ENCODE measurements at regions not wholly inside any gene's neighbourhood (a gene's known extent, or its start where the extent isn't known, plus 50 kb on each side); places are given as distances from the start of the nearest gene placed in this dataset.
"Not testable (repeated sequence)": the region's sequence is repeated elsewhere in the genome, so short reads cannot be mapped to it uniquely, and the experiment has no call there.

DNA sequence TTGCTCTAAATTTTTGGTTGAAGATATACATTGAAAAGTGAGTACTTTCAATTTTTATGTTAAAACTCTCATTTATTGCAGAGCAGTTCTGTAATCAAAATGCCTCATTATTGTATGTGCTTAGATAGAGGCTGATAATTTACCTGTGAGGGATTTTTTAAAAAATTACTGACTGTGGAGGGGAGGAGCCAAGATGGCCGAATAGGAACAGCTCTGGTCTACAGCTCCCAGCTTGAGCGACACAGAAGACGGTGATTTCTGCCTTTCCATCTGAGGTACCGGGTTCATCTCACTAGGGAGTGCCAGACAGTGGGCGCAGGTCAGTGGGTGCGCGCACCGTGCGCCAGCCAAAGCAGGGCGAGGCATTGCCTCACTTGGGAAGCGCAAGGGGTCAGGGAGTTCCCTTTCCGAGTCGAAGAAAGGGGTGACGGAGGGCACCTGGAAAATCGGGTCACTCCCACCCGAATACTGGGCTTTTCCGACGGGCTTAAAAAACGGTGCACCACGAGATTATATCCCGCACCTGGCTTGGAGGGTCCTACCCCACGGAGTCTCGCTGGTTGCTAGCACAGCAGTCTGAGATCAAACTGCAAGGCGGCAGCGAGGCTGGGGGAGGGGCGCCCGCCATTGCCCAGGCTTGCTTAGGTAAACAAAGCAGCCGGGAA, 89.4 kb downstream of the DDX11 start:
- not testable (repeated sequence) for H3K9me3 Mint-ChIP-seq; H3K27ac Mint-ChIP-seq; H3K36me3 Mint-ChIP-seq; DNase-seq (ENCODE audit: low spot score in 2 of 2); ATAC-seq

- not testable (repeated sequence) for H3K9me3 Mint-ChIP-seq; ATAC-seq; H3K36me3 Mint-ChIP-seq; DNase-seq (ENCODE audit: low spot score in 2 of 2)
- H3K27ac Mint-ChIP-seq = peak overlapping the region in 1 of 2 donors; percentile 21
Observed at GRCh38 chr12:31174293-31174692, 100.6 kb downstream of the DDX11 start.

- not testable (repeated sequence) for H3K9me3 Mint-ChIP-seq; DNase-seq (ENCODE audit: low spot score in 2 of 2); H3K36me3 Mint-ChIP-seq; ATAC-seq; H3K27ac Mint-ChIP-seq
Observed at GRCh38 chr12:31177514-31177913, 103.9 kb downstream of the DDX11 start.

DNA sequence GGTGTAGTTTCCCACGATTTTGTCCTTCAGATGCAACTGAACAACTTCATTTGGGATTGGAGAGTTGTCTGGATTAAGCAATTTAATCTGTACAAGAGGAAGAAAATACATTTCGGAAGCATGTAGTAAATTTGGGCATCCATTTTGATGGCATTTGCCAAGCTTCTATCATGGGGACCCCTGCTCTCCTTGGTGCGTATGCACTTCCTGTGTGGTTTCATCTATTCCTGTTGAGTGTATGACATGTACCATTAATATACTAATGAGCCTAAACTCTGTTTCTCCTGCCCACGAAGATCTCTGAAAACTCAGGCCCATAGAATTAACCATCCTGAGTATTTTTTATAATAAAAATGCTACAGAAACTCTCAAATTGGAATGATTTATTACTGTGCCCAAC, 105.2 kb downstream of the DDX11 start:
- not testable (repeated sequence) for H3K27ac Mint-ChIP-seq

DNA sequence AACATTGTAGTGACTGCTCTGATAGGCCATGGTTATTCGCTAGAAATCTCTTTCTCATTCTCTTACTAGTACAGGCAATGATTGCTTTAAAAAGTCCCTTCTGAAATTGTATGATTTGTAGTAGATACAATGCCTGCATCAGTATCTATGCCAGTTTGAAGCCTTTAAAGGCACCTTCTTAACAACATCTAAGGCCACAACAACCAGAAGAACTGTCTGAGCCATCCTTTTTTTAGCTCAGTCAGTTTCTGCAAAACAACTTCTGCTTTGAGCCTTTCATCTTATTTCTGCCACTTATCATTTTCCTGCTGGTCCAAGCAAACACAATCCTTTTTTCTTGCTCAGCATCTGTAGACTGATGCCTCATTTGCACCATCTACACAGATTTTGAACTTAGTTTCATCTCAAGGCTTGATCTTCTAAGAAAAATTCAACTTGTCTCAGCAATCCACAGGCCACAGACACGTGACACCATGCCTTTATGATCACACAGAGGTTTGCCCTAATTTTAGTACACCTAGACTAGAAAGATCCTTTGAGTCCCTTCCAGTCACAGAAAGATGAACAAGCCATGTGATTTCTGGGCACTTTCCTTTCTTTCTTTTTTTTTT, 106.1 kb downstream of the DDX11 start:
- ATAC-seq; H3K36me3 Mint-ChIP-seq; H3K9me3 Mint-ChIP-seq; H3K27ac Mint-ChIP-seq; DNase-seq (ENCODE audit: low spot score in 2 of 2): not testable (repeated sequence)

More for the DNA sequence above, 105.2 kb downstream of the DDX11 start:
- not testable (repeated sequence) for H3K36me3 Mint-ChIP-seq; DNase-seq (ENCODE audit: low spot score in 2 of 2); H3K9me3 Mint-ChIP-seq; ATAC-seq

DNA sequence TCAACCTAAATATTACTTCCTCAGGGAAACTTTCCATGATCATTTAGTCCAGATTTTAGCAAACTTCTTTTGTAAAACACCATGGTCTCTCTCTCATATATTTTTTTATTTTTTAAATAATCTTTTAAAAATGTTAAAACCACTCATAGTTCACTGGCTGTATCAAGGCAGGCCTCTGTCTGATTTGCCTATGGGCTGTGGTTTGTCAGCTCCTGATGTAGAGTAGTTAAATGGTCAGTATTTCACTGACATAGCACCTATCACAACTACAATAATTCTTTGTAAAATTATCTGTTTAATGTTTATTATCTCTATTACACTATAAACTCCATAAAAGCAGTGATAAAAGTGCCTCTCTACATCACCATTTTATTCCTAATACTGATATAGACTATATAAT, 108.9 kb downstream of the DDX11 start:
- not testable (repeated sequence) for DNase-seq (ENCODE audit: low spot score in 2 of 2); H3K27ac Mint-ChIP-seq; H3K36me3 Mint-ChIP-seq; H3K9me3 Mint-ChIP-seq; ATAC-seq

- not testable (repeated sequence) for DNase-seq (ENCODE audit: low spot score in 2 of 2); H3K27ac Mint-ChIP-seq; ATAC-seq; H3K36me3 Mint-ChIP-seq; H3K9me3 Mint-ChIP-seq
Observed at GRCh38 chr12:31183107-31183506, 109.4 kb downstream of the DDX11 start.

- not testable (repeated sequence) for ATAC-seq; H3K27ac Mint-ChIP-seq; H3K36me3 Mint-ChIP-seq; H3K9me3 Mint-ChIP-seq; DNase-seq (ENCODE audit: low spot score in 2 of 2)
Observed at GRCh38 chr12:31183899-31184298, 110.2 kb downstream of the DDX11 start.

DNA sequence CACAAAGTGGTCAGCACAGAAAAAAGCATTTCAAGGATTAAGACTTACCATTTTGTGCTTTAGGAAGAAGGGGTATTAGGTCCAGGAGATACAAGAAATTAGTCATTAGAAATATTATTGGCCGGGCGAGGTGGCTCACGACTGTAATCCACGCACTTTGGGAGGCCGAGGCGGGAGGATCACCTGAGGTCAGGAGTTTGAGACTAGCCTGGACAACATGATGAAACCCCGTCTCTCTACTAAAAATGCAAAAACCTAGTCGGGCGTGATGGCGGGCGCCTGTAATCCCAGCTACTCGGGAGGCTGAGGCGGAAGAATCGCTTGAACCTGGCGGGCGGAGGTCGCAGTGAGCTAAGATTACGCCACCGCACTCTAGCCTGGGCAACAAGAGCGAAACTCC, 111.0 kb downstream of the DDX11 start:
- not testable (repeated sequence) for H3K36me3 Mint-ChIP-seq; H3K27ac Mint-ChIP-seq; H3K9me3 Mint-ChIP-seq; DNase-seq (ENCODE audit: low spot score in 2 of 2); ATAC-seq

DNA sequence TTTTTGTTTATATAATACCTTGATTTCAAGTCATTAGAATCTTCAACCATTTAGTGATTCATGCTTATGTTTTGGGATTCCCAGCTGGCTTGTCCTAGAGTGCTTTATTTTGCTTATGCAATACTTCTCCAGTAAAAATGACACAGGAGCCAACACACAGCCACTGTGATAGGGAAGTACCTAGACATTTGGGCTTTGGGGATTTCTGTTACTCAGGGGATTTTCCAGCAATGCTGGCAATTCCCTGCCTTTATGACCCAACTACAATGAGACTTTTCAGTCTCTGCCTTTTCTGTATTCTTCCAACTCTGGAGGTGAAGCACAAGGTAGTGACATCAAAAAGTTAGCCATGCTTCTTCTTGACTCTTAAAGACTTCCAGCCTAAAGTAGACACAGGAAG, 119.0 kb downstream of the DDX11 start:
- not testable (repeated sequence) for DNase-seq (ENCODE audit: low spot score in 2 of 2); H3K9me3 Mint-ChIP-seq; H3K36me3 Mint-ChIP-seq; ATAC-seq; H3K27ac Mint-ChIP-seq

GRCh38 chr12:31195620-31196019, 122.0 kb downstream of the DDX11 start:
- ATAC-seq; H3K27ac Mint-ChIP-seq; DNase-seq (ENCODE audit: low spot score in 2 of 2); H3K36me3 Mint-ChIP-seq; H3K9me3 Mint-ChIP-seq: not testable (repeated sequence)

DNA sequence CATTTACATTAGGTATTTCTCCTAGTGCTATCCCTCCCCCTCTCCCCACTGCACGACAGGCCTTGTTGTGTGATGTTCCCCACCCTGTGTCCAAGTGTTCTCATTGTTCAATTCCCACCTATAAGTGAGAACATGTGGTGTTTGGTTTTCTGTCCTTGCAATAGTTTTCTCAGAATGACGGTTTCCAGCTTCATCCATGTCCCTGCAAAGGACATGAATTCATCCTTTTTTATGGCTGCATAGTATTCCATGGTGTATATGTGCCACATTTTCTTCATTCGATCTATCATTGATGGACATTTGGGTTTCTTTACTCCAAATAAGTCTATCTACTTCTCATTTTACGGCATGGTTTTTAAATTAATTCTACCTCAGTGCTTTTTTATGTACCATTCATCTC, 125.8 kb downstream of the DDX11 start:
- not testable (repeated sequence) for H3K36me3 Mint-ChIP-seq; H3K27ac Mint-ChIP-seq; H3K9me3 Mint-ChIP-seq; ATAC-seq; DNase-seq (ENCODE audit: low spot score in 2 of 2)

GRCh38 chr12:31201382-31201781, 124.6 kb downstream of the SINHCAF start:
- Mint-ChIP-seq H3K27ac (no peak overlapping the region), H3K36me3 (no peaks in the 10 kb centered on the region), H3K9me3 (no peaks in the 10 kb centered on the region)
- DNase-seq (ENCODE audit: low spot score in 2 of 2) = no peak
- no peak for ATAC-seq

DNA sequence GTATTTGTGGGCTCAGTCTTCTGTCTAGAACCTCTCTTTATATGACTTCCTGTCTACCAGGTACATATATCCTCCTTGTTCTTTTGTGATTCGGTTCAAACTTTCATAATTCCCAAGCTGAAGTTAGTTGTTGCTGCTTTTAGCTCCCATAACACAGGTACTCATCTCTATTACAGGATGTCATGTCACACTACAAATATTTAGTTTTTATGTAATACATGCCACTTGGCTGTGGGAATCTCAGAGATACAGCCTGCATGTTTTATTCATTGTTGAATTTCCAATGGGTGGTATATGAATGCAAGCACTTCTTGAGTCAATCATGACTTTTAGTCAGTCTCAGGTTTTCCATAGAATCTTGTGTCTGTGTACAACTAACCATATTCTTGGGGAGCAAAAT, 122.7 kb downstream of the SINHCAF start:
- H3K36me3 Mint-ChIP-seq = no peaks in the 10 kb centered on the region
- ATAC-seq (no peak), DNase-seq (ENCODE audit: low spot score in 2 of 2) (no peak)
- no peak overlapping the region for H3K27ac Mint-ChIP-seq
- H3K9me3 Mint-ChIP-seq = no peaks in the 10 kb centered on the region

DNA sequence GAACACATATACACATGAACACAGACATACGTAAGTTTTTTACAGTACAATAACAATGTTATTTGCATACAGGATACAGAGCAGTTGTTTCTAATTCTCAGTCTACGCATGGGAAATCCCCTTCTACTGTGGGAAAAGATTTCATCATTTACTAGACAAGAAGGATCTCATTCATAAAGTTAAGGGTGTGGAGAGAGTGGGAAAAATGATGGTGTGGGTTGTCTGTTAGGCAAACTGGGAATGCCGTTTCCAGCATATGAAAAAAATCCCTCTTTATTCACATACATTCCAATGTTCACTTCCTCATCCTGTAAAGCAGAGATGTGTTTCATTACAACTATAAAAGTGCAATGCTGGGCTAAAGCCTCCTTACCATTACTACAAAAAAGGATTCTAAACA, 120.9 kb downstream of the SINHCAF start:
- no peak overlapping the region for H3K27ac Mint-ChIP-seq
- H3K36me3 Mint-ChIP-seq = no peaks in the 10 kb centered on the region
- ATAC-seq = peak; percentile 69 to 79
- DNase-seq (ENCODE audit: low spot score in 2 of 2) = no peak
- no peaks in the 10 kb centered on the region for H3K9me3 Mint-ChIP-seq

- ATAC-seq (no peak), DNase-seq (ENCODE audit: low spot score in 2 of 2) (no peak)
- Mint-ChIP-seq H3K27ac (no peak overlapping the region), H3K9me3 (no peaks in the 10 kb centered on the region), H3K36me3 (no peaks in the 10 kb centered on the region)
Observed at GRCh38 chr12:31206038-31206670, 119.8 kb downstream of the SINHCAF start.

DNA sequence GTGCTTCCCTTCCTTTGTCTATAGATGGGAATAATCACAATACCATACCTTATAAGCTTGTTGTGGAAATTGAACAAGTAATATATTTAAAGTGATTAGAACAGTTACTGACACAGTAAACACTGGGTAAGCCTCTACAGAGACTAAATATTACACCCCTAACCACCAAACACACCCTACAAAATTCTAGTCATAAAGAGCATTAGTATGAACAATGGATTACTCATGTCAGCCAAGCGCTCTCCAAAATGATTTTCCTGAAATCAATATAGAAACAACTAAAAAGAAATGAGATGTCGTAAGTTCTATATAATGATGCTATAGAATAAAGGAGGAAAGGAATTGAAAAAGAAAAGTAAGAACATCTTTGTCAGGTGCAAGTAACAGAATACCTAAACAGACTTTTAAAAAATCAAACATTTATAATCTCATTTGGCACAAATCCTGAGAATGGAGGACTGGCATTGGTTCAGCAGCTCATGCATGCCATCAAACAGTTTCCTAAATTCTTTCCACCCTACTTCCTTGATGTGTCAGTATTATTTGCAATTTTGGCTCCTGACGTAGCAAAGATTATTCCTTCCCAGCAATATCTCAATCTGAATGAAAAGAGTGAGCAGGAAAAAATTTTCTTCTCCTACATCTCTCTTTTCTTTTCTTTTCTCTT, 118.0 kb downstream of the SINHCAF start:
- no peaks in the 10 kb centered on the region for H3K9me3 Mint-ChIP-seq
- no peak overlapping the region for H3K27ac Mint-ChIP-seq
- DNase-seq (ENCODE audit: low spot score in 2 of 2) (no peak), ATAC-seq (peak in 1 of 2 donors; percentile 83)
- no peaks in the 10 kb centered on the region for H3K36me3 Mint-ChIP-seq
